WTC11 (cell line): ENCODE measurements at regions not wholly inside any gene's neighbourhood (a gene's known extent, or its start where the extent isn't known, plus 50 kb on each side); places are given as distances from the start of the nearest gene placed in this dataset.

ENCODE experiments used
- ATAC-seq: fragments of 200-7000 bp; cut with Tn5 transposase; 2 replicates; pipeline ENCODE4 v1.10.0; 2021; ENCODE audit warnings: mild to moderate bottlenecking, moderate library complexity
- CTCF ChIA-PET: fragments of 300-600 bp; sonication (Branson Sonifier 250); formaldehyde crosslinking; loops from one replicate; lab custom pipeline; 2021; ENCODE audit warnings: antibody characterized with exemption; lab: Charles Lee
- POLR2A ChIA-PET: fragments of 350-600 bp; sonication (Branson Sonifier 250); formaldehyde crosslinking; loops from one replicate; lab custom pipeline; 2021; ENCODE audit warnings: antibody characterized with exemption; lab: Charles Lee
- DNase-seq: peaks from one replicate; pipeline ENCODE4 v3.0.0; 2021; ENCODE audit warnings: low spot score
- H3K27ac Mint-ChIP-seq: 2 replicates; pipeline ENCODE4 v1.8.0; 2021; ENCODE audit warnings: mixed read lengths
- H3K27me3 Mint-ChIP-seq: 2 replicates; pipeline ENCODE4 v1.8.0; 2021; ENCODE audit warnings: low read depth, mild to moderate bottlenecking, moderate library complexity, mixed read lengths
- H3K36me3 Mint-ChIP-seq: 2 replicates; pipeline ENCODE4 v1.8.0; 2021; ENCODE audit warnings: mixed read lengths
- H3K4me1 Mint-ChIP-seq: 2 replicates; pipeline ENCODE4 v1.8.0; 2022; ENCODE audit warnings: mixed read lengths
- H3K4me3 Mint-ChIP-seq: 2 replicates; pipeline ENCODE4 v1.8.0; 2021; ENCODE audit warnings: mild to moderate bottlenecking, moderate library complexity, mixed read lengths
- H3K9me3 Mint-ChIP-seq: 2 replicates; pipeline ENCODE4 v1.8.0; 2021; ENCODE audit warnings: mixed read lengths
- ATF1 ChIP-seq: sonication (generic); formaldehyde crosslinking; IDR thresholded peaks from 2 replicates; pipeline ENCODE4 v1.8.1; 2023; ENCODE audit warnings: mild to moderate bottlenecking, moderate library complexity, missing genetic modification reagents
- FOXJ3 ChIP-seq: sonication (generic); formaldehyde crosslinking; IDR thresholded peaks from 2 replicates; pipeline ENCODE4 v1.9.0; 2021; ENCODE audit warnings: missing genetic modification reagents, mild to moderate bottlenecking, borderline replicate concordance
- FOXK1 ChIP-seq: sonication (generic); formaldehyde crosslinking; IDR thresholded peaks from 2 replicates; pipeline ENCODE4 v1.8.0; 2022; ENCODE audit warnings: mild to moderate bottlenecking, moderate library complexity, missing genetic modification reagents
- FOXP1 ChIP-seq: sonication (generic); formaldehyde crosslinking; IDR thresholded peaks from 2 replicates; pipeline ENCODE4 v1.8.0; 2022; ENCODE audit warnings: missing genetic modification reagents, mild to moderate bottlenecking, moderate library complexity, borderline replicate concordance
- GTF2I ChIP-seq: fragments of 250-450 bp; sonication (Bioruptor Pico); conservative IDR thresholded peaks from 2 replicates; pipeline ENCODE4 v1.4.0; 2021; ENCODE audit warnings: mild to moderate bottlenecking
- JAZF1 ChIP-seq: fragments of 250-450 bp; sonication (Bioruptor Pico); IDR thresholded peaks from 2 replicates; pipeline ENCODE4 v1.9.0; 2021; ENCODE audit warnings: moderate library complexity, mild to moderate bottlenecking, inconsistent platforms
- JUN ChIP-seq: sonication (generic); formaldehyde crosslinking; IDR thresholded peaks from 2 replicates; pipeline ENCODE4 v1.8.0; 2023; ENCODE audit warnings: mild to moderate bottlenecking, missing genetic modification reagents
- MXD4 ChIP-seq: fragments of 250-450 bp; sonication (Bioruptor Pico); IDR thresholded peaks from 2 replicates; pipeline ENCODE4 v1.8.0; 2021; ENCODE audit warnings: mild to moderate bottlenecking, moderate library complexity, borderline replicate concordance
- NFATC4 ChIP-seq: fragments of 250-450 bp; sonication (Bioruptor Pico); IDR thresholded peaks from 2 replicates; pipeline ENCODE4 v1.9.0; 2021; ENCODE audit warnings: mild to moderate bottlenecking
- PRRX2 ChIP-seq: fragments of 250-450 bp; sonication (Bioruptor Pico); IDR thresholded peaks from 2 replicates; pipeline ENCODE4 v1.8.0; 2021; ENCODE audit warnings: mild to moderate bottlenecking
- TCF7 ChIP-seq: sonication (generic); formaldehyde crosslinking; IDR thresholded peaks from 2 replicates; pipeline ENCODE4 v1.8.0; 2022; ENCODE audit warnings: mild to moderate bottlenecking, low read depth, missing genetic modification reagents, moderate library complexity
- ZNF138 ChIP-seq: sonication (generic); formaldehyde crosslinking; conservative IDR thresholded peaks from 2 replicates; pipeline ENCODE4 v1.8.1; 2022; ENCODE audit warnings: mild to moderate bottlenecking, moderate library complexity, missing genetic modification reagents
- TF ChIP-seq, protein P1 (sequence below): sonication (generic); formaldehyde crosslinking; IDR thresholded peaks from 2 replicates; pipeline ENCODE4 v1.8.1; 2023; ENCODE audit warnings: mild to moderate bottlenecking, missing genetic modification reagents
- TF ChIP-seq, protein P2 (sequence below): sonication (generic); formaldehyde crosslinking; IDR thresholded peaks from 2 replicates; pipeline ENCODE4 v1.8.1; 2022; ENCODE audit warnings: low read depth, mild to moderate bottlenecking, moderate library complexity, missing genetic modification reagents, borderline replicate concordance
- TF ChIP-seq, protein P3 (sequence below): sonication (generic); formaldehyde crosslinking; IDR thresholded peaks from 2 replicates; pipeline ENCODE4 v1.8.0; 2022; ENCODE audit warnings: mild to moderate bottlenecking, missing genetic modification reagents
- TF ChIP-seq, protein P4 (sequence below): sonication (generic); formaldehyde crosslinking; conservative IDR thresholded peaks from 2 replicates; pipeline ENCODE4 v1.8.1; 2023; ENCODE audit warnings: mild to moderate bottlenecking, low read depth, missing genetic modification reagents, moderate library complexity
- TF ChIP-seq, protein P5 (sequence below): sonication (generic); formaldehyde crosslinking; IDR thresholded peaks from 2 replicates; pipeline ENCODE4 v1.8.1; 2023; ENCODE audit warnings: mild to moderate bottlenecking, moderate library complexity, missing genetic modification reagents
- TF ChIP-seq, protein P6 (sequence below): fragments of 250-450 bp; sonication (Bioruptor Pico); IDR thresholded peaks from 2 replicates; pipeline ENCODE4 v2.1.2; 2022; ENCODE audit warnings: mild to moderate bottlenecking, moderate library complexity
- TF ChIP-seq, protein P7 (sequence below): sonication (generic); formaldehyde crosslinking; IDR thresholded peaks from 2 replicates; pipeline ENCODE4 v1.8.0; 2022; ENCODE audit warnings: mild to moderate bottlenecking, missing genetic modification reagents
- TF ChIP-seq, protein P8 (sequence below): sonication (generic); formaldehyde crosslinking; IDR thresholded peaks from 2 replicates; pipeline ENCODE4 v1.8.0; 2022; ENCODE audit warnings: mild to moderate bottlenecking, missing genetic modification reagents
- TF ChIP-seq, protein P9 (sequence below): sonication (generic); formaldehyde crosslinking; IDR thresholded peaks from 2 replicates; pipeline ENCODE4 v1.8.1; 2022; ENCODE audit warnings: mild to moderate bottlenecking, missing genetic modification reagents, moderate library complexity, borderline replicate concordance
- TF ChIP-seq, protein P10 (sequence below): sonication (generic); formaldehyde crosslinking; IDR thresholded peaks from 2 replicates; pipeline ENCODE4 v1.8.1; 2022; ENCODE audit warnings: mild to moderate bottlenecking, moderate library complexity, missing genetic modification reagents

DNA sequence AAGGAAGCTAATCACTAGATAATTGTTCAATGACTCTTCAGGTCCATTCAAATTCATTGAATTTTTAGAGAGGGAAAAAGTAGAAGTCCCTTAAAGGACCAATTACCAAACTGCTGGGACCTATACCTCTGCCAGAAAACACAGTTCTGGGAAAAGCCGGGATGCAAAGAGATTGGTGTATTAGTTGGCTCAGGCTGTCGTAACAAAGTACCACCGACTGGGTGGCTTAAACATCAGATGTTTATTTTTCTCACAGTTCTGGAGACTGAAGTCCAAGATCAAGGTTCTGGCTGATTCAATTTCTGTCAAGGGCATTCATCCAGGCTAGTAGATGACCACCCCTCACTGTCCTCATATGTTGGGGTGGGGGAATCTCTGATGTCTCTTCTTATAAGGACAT is 177.1 kb upstream of the FSTL4 start (continued):
- TF ChIP-seq, protein P1, sequence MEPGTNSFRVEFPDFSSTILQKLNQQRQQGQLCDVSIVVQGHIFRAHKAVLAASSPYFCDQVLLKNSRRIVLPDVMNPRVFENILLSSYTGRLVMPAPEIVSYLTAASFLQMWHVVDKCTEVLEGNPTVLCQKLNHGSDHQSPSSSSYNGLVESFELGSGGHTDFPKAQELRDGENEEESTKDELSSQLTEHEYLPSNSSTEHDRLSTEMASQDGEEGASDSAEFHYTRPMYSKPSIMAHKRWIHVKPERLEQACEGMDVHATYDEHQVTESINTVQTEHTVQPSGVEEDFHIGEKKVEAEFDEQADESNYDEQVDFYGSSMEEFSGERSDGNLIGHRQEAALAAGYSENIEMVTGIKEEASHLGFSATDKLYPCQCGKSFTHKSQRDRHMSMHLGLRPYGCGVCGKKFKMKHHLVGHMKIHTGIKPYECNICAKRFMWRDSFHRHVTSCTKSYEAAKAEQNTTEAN (CRISPR knock-in tag) = no peak
- TF ChIP-seq FOXJ3 (CRISPR knock-in tag) = no peak
- no peak for TF ChIP-seq JUN (CRISPR knock-in tag)
- TF ChIP-seq, protein P2, sequence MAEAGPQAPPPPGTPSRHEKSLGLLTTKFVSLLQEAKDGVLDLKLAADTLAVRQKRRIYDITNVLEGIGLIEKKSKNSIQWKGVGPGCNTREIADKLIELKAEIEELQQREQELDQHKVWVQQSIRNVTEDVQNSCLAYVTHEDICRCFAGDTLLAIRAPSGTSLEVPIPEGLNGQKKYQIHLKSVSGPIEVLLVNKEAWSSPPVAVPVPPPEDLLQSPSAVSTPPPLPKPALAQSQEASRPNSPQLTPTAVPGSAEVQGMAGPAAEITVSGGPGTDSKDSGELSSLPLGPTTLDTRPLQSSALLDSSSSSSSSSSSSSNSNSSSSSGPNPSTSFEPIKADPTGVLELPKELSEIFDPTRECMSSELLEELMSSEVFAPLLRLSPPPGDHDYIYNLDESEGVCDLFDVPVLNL (CRISPR knock-in tag) = no peak
- TF ChIP-seq, protein P3, sequence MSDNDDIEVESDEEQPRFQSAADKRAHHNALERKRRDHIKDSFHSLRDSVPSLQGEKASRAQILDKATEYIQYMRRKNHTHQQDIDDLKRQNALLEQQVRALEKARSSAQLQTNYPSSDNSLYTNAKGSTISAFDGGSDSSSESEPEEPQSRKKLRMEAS (CRISPR knock-in tag) = no peak
- no peak for TF ChIP-seq MXD4 (CRISPR knock-in tag)
- TF ChIP-seq, protein P4, sequence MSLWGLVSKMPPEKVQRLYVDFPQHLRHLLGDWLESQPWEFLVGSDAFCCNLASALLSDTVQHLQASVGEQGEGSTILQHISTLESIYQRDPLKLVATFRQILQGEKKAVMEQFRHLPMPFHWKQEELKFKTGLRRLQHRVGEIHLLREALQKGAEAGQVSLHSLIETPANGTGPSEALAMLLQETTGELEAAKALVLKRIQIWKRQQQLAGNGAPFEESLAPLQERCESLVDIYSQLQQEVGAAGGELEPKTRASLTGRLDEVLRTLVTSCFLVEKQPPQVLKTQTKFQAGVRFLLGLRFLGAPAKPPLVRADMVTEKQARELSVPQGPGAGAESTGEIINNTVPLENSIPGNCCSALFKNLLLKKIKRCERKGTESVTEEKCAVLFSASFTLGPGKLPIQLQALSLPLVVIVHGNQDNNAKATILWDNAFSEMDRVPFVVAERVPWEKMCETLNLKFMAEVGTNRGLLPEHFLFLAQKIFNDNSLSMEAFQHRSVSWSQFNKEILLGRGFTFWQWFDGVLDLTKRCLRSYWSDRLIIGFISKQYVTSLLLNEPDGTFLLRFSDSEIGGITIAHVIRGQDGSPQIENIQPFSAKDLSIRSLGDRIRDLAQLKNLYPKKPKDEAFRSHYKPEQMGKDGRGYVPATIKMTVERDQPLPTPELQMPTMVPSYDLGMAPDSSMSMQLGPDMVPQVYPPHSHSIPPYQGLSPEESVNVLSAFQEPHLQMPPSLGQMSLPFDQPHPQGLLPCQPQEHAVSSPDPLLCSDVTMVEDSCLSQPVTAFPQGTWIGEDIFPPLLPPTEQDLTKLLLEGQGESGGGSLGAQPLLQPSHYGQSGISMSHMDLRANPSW (CRISPR knock-in tag) = no peak
- TF ChIP-seq FOXK1 (CRISPR knock-in tag) = no peak
- TF ChIP-seq, protein P5, sequence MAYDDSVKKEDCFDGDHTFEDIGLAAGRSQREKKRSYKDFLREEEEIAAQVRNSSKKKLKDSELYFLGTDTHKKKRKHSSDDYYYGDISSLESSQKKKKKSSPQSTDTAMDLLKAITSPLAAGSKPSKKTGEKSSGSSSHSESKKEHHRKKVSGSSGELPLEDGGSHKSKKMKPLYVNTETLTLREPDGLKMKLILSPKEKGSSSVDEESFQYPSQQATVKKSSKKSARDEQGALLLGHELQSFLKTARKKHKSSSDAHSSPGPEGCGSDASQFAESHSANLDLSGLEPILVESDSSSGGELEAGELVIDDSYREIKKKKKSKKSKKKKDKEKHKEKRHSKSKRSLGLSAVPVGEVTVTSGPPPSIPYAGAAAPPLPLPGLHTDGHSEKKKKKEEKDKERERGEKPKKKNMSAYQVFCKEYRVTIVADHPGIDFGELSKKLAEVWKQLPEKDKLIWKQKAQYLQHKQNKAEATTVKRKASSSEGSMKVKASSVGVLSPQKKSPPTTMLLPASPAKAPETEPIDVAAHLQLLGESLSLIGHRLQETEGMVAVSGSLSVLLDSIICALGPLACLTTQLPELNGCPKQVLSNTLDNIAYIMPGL (CRISPR knock-in tag) = no peak
- TF ChIP-seq, protein P6, sequence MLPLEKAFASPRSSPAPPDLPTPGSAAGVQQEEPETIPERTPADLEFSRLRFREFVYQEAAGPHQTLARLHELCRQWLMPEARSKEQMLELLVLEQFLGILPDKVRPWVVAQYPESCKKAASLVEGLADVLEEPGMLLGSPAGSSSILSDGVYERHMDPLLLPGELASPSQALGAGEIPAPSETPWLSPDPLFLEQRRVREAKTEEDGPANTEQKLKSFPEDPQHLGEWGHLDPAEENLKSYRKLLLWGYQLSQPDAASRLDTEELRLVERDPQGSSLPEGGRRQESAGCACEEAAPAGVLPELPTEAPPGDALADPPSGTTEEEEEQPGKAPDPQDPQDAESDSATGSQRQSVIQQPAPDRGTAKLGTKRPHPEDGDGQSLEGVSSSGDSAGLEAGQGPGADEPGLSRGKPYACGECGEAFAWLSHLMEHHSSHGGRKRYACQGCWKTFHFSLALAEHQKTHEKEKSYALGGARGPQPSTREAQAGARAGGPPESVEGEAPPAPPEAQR (CRISPR knock-in tag) = no peak

DNA sequence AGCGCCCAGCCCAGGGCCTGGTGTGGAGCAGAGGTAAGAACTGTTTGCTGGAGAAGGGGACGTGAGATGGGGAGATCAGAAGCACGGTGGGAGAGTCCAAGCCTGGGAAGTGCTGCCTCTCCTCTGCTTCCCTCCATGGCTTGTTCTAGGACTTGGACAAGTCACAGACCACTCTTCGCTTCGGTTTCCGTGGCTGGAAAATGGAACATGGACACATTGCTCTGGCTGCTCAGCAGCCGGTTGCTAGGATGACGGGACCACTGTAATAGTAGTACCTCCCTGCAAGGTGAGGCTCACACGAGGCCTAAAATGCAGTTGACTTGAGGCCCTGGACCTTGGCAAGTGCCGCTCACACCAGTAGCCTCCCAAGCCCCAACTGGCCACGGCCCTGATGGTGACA is 175.8 kb upstream of the FSTL4 start:
- peaks cover 10% of the 10 kb centered on the region for H3K27me3 Mint-ChIP-seq
- DNase-seq = no peak
- no peaks in the 10 kb centered on the region for H3K9me3 Mint-ChIP-seq
- TF ChIP-seq, protein P7, sequence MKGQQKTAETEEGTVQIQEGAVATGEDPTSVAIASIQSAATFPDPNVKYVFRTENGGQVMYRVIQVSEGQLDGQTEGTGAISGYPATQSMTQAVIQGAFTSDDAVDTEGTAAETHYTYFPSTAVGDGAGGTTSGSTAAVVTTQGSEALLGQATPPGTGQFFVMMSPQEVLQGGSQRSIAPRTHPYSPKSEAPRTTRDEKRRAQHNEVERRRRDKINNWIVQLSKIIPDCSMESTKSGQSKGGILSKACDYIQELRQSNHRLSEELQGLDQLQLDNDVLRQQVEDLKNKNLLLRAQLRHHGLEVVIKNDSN (CRISPR knock-in tag) = no peak
- TF ChIP-seq PRRX2 (CRISPR knock-in tag) (no peak), NFATC4 (CRISPR knock-in tag) (no peak), GTF2I (CRISPR knock-in tag) (no peak), ZNF138 (CRISPR knock-in tag) (no peak), JUN (CRISPR knock-in tag) (no peak), TCF7 (CRISPR knock-in tag) (no peak), FOXP1 (CRISPR knock-in tag) (no peak), ATF1 (CRISPR knock-in tag) (no peak), JAZF1 (no peak)
- TF ChIP-seq, protein P8, sequence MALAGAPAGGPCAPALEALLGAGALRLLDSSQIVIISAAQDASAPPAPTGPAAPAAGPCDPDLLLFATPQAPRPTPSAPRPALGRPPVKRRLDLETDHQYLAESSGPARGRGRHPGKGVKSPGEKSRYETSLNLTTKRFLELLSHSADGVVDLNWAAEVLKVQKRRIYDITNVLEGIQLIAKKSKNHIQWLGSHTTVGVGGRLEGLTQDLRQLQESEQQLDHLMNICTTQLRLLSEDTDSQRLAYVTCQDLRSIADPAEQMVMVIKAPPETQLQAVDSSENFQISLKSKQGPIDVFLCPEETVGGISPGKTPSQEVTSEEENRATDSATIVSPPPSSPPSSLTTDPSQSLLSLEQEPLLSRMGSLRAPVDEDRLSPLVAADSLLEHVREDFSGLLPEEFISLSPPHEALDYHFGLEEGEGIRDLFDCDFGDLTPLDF = no peak
- TF ChIP-seq, protein P2 (CRISPR knock-in tag) = no peak
- TF ChIP-seq, protein P9, sequence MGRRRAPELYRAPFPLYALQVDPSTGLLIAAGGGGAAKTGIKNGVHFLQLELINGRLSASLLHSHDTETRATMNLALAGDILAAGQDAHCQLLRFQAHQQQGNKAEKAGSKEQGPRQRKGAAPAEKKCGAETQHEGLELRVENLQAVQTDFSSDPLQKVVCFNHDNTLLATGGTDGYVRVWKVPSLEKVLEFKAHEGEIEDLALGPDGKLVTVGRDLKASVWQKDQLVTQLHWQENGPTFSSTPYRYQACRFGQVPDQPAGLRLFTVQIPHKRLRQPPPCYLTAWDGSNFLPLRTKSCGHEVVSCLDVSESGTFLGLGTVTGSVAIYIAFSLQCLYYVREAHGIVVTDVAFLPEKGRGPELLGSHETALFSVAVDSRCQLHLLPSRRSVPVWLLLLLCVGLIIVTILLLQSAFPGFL (CRISPR knock-in tag) = no peak
- TF ChIP-seq, protein P10, sequence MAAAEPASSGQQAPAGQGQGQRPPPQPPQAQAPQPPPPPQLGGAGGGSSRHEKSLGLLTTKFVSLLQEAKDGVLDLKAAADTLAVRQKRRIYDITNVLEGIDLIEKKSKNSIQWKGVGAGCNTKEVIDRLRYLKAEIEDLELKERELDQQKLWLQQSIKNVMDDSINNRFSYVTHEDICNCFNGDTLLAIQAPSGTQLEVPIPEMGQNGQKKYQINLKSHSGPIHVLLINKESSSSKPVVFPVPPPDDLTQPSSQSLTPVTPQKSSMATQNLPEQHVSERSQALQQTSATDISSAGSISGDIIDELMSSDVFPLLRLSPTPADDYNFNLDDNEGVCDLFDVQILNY (CRISPR knock-in tag) = no peak
- no peak for ATAC-seq
- POLR2A ChIA-PET = no interaction called here
- no peaks in the 10 kb centered on the region for H3K36me3 Mint-ChIP-seq
- no peak overlapping the region for H3K27ac Mint-ChIP-seq
- H3K4me3 Mint-ChIP-seq = no peak overlapping the region
- H3K4me1 Mint-ChIP-seq = peaks cover 12% of the 10 kb centered on the region
- CTCF ChIA-PET = interaction anchor here (1.0 to 1.2 kb wide), 2 partner anchors 365 to 367 kb away, joined by 3 to 4 read pairs; no protein-coding TSS in a partner anchor
